NOMO-1 treated with dmso at 0.1 percent for 144 hours (cell line): ENCODE measurements at regions not wholly inside any gene's neighbourhood (a gene's known extent, or its start where the extent isn't known, plus 50 kb on each side); places are given as distances from the start of the nearest gene placed in this dataset.
A peak's percentile ranks its signal among the peaks of the same experiment; 100 is the strongest.

ENCODE experiments used
- DNase-seq: peaks from one replicate; lab custom pipeline; 2025; ENCODE audit not compliant: unreplicated experiment; lab: John Stamatoyannopoulos, UW

- no peak for DNase-seq
Measured at GRCh38 chr15:39167164-39168058, 413.5 kb upstream of the THBS1 start.

DNA sequence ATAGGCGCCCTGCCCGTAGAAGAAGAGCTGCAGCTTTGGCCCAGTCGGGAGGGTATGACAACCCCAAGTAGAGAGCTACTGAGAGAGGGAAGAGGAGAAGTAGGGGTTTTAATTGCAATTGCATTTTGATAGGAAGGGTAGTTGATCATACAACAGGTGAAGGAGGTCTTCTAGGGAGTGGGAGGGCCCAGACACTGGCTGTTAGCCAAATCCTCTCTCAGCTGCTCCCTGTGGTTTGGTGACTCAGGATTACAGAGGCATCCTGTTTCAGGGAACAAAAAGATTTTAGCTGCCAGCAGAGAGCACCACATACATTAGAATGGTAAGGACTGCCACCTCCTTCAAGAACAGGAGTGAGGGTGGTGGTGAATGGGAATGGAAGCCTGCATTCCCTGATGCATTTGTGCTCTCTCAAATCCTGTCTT is 408.9 kb upstream of the THBS1 start:
- DNase-seq = peak; percentile 6

DNA sequence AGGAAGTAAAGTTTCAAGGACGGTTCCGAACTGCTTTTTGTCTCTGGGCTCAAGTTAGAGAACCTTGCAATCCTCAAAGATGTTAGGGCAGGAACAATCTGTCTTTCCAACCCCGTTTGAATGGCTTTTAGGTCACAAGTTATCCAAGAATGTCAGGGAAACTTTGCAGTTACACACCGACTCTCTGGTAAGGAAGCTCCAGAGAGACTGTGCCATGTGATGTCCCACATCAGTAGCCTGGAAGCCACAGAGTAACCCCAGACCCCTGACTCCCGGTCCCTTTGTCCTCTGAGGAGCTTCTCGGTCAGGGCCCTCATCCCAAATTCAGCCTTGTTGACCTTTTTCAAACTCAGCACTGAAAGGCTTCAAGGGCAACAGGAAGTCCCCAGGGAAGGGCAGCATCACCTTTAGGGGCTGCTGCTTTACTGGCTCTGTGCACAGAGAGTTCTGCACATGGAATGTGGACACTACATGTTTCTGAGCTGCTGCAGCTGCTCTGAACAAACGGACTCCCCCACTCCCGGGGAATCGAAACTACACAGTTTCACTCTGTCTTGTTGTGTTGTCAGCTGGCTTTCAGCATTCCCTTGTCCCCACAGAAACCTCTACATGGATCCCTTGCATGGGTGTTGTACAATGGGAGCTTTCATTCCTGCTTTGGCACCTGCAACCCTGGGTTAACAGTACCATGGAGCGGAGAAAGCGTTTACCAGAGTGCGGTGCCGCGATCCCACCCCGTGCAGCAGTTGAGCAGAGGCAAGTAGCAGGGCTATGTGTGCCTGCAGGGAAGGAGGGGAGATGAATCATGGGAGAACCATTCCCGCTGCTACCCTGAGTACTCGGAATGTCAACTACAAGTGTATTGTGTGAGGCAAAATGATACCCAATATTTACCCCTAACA is 408.2 kb upstream of the THBS1 start:
- no peak for DNase-seq

DNA sequence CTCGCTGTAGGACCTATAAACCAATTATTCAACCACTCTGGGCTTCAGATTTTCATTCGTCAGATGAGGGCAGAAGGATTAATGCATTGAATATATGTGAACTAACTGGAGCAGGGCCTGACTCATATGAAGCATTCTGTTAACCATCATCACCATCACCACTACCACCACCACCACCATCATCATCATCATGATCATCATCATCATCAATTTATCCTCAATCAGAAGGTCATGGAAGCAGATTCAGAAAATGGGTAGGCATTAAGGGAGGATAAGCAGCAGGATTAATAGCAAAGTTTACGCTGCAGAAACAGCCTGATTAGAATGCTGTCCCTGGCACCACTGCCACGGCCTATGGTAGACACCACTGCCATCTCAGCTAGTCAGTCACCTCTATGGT is 407.5 kb upstream of the THBS1 start:
- DNase-seq = no peak

DNA sequence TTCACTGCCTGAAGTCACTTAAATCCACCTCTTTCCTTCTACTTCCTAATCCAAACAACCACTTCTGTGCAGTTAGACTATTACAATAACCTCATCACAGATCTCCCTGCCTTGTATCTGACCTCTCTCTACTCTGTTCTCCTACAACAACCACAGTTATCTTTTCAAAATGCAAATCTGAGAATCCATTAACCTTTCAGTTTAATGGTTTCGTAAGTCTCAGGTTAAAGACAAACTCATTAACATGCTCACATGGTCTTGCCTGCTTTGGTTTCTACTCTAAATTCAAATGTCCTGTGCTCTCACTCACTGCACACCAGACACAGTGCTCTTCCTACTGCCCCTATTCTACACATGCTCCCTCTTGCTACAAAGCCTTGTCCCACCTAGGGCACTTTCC is 406.5 kb upstream of the THBS1 start:
- DNase-seq = no peak

DNA sequence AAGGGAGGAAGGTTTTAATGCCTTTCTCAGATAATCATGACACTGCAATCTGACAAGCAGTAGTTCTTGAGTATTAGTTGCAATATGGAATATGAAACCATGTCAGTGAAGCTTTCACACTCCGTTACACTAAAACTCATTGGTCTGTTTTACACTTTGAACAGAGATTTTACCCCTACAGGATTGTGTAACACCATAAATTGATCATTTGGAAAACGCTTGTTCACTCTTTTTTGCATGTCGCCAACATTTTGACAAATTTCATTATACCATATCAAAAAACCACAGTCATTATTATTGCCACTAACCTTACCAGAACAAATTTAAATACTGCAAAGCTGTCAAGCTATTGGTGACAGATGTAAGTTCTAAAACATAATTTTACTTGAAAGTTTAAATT is 404.8 kb upstream of the THBS1 start:
- DNase-seq = no peak

DNA sequence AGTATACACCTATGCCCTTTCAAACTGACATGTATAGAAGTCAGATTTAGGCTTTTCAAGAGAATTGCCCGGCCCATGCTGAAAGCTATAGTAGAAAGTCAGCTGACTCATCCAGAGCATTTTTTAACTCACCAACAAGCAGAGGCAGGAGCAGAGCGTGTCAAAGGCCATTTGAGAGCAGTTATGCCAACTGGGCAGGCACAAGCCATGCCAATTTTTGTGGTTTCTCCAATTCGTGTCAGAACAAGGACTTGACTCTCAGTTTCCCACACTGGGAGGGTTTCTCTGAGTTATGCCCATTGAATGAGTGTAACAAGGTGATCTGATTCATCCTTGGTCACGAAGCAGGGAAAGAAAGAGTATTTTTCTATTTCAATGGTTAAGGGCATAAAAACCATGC is 403.3 kb upstream of the THBS1 start:
- DNase-seq = no peak

DNA sequence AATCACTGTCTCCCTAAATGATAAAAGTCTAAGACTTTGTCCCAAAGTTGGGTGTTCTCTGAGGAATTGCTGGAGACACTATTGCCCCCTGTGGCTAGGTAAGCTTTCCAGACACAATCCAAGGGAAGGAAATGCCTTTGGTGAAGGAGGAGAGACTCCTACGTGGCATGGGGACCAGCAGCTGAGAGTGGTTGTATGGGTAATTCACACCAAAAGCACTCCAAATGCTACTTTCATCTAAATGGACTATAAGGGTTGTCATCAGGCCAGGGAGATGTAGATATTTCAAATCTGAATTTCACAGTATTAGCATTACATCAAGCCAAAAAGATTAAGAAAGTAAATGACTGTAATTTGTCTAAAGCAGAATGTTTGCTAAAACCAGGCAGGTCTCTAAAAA is 400.8 kb upstream of the THBS1 start:
- DNase-seq = no peak

- DNase-seq = no peak
Measured at GRCh38 chr15:39180483-39180933, 400.4 kb upstream of the THBS1 start.

DNA sequence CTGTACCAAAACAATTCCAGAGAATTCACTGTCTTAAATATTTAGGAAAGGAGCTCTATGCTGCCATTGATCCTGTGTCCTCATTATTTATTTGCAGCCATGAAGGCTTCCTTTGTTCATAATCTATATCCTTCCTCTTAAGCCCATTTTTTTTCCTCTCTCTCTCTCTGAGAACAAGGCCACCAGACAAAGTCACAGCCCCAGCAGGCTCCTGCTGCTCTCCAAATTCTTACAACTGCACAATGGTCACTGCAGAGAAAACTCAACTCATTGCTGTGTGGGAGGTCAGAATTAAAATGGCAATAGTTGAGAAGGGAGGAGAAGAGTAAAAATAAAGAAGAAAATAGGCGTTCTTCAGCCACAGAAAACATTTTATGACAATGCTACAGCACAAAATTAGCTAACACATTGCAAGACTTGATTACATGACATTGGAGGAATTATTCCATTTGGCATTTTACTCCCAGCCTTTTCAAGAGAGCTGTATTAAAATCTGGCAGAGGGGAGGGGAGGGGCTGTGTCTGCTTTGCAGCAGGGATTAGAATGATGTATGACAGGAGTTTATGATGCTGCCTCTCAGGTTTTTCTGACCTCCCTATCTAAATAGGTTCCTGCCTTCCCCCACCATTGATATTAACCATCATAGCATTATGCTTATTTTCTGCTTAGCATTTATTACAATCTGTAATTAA is 399.7 kb upstream of the THBS1 start:
- DNase-seq = no peak

DNA sequence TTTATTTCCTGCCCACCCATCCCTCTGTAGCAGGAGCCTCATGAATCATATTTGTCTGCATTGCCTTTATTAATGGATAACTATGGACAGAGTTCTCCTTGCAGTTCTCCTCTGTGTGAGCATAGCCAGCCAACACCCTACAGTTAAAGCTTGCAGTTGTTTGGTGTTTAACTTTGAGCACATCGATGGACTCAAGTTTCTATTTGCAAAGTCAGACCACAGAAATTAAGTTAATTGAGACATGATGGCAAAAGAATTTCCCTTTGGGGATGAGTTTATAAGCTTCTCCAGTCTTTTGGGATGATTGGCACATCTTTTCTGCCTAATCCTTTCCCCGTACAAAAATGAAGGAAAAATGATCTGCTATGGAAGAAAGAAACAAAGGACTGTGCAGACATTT is 398.9 kb upstream of the THBS1 start:
- no peak for DNase-seq

DNA sequence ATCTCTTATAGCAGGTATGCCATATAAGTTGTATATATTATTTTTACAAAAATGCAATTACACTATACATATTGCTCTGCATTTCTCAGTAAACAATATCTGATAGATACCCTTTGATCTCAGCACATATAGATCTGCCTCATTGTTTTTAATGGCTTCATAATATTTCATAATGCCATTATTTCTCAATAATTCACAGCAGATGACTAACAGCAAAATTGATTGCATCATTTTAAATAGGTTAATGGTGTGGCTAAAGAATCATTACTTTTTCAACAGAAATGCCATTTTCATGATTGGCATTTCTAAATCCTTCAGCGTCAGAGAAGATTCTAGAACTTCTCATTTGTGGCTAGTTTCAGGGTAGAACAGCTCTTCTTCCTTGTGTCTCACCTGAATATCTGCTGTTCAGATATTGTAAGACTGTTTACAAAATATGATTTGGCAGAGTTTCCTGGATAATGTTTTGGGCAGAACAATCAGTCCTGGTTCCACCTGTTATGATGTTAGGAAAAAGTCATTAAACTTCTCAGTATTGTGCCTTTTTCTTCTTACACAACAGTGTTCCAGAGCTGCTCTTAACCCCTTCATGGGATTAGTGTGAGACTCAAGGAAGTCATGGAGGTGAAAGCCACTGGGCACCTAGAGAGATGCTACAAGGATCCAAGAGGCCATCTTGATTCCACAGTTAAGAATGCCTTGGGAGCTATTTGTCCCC is 397.6 kb upstream of the THBS1 start:
- DNase-seq = peak; percentile 12

DNA sequence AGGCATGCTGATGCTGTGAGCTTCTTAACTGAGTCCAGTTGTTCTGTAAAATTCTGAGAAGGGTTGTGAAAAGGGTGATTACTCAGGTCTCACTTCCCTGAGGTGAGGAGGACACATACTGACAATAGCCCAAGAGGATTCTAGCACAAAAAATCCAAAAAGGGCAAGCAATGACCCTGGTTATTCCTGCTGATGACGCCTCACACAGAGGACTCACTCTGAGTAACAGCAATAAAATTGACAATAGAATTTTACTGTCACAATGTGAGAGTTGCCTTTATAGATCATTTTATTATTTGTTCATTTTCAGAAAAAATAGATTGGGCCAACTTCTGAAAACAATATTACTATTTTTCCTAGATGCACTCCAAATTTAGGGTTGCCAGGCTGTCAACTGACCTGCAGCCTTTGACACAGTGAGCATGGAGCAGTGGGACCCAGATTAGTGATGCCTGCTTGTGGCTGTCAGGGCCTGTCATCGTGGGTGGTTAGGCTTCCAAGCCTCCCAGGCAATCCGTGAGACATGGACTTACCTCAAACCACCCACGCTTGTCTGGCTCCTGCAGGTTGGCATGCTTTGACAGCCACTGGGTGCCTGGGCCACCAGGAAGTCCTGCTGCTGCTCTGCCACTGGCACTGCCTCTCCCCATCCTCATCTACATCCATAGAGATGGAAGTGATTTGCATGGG is 396.0 kb upstream of the THBS1 start:
- DNase-seq = no peak

- no peak for DNase-seq
Measured at GRCh38 chr15:39188314-39188713, 392.6 kb upstream of the THBS1 start.

GRCh38 chr15:39188930-39189329 is 391.9 kb upstream of the THBS1 start:
- DNase-seq = no peak

GRCh38 chr15:39191871-39192291 is 389.0 kb upstream of the THBS1 start:
- no peak for DNase-seq

DNA sequence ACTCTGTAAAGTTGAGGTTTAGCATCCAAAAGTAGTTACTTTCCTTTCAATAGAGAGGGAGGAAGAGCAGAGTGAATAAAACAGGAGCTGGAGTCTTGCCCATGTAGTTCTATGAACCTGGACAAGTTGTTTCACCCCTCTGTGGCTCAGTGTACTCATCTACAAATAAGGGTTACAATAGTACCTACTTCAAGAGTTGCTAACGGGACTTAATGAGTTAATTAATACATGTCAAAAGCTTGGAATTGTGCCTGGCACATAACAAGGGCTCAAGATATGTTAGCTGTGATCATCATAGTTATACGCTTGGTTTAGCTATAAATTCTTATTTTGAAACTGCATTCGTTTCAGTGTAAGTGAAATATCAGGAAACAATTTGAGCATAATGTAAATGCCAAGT is 388.5 kb upstream of the THBS1 start:
- no peak for DNase-seq

- DNase-seq = no peak
Measured at GRCh38 chr15:39192979-39193560, 387.8 kb upstream of the THBS1 start.

- DNase-seq = no peak
Measured at GRCh38 chr15:39193611-39194010, 387.3 kb upstream of the THBS1 start.
